ENCODE measurements at regions not wholly inside any gene's neighbourhood (a gene's known extent, or its start where the extent isn't known, plus 50 kb on each side); places are given as distances from the start of the nearest gene placed in this dataset.

- no peak overlapping the region for H3K4me3 ChIP-seq
- no peaks in the 10 kb centered on the region for H3K9me3 ChIP-seq
- ATAC-seq (no peak), DNase-seq (no peak)
- intact Hi-C loops (cut with DNase I), result no loop called here
- H3K4me1 ChIP-seq, result no peaks in the 10 kb centered on the region
- H3K27me3 ChIP-seq (ENCODE audit: insufficient read depth in 3 of 3, low read length in 2 of 3), result no peaks in the 10 kb centered on the region
- TF ChIP-seq, protein P1, sequence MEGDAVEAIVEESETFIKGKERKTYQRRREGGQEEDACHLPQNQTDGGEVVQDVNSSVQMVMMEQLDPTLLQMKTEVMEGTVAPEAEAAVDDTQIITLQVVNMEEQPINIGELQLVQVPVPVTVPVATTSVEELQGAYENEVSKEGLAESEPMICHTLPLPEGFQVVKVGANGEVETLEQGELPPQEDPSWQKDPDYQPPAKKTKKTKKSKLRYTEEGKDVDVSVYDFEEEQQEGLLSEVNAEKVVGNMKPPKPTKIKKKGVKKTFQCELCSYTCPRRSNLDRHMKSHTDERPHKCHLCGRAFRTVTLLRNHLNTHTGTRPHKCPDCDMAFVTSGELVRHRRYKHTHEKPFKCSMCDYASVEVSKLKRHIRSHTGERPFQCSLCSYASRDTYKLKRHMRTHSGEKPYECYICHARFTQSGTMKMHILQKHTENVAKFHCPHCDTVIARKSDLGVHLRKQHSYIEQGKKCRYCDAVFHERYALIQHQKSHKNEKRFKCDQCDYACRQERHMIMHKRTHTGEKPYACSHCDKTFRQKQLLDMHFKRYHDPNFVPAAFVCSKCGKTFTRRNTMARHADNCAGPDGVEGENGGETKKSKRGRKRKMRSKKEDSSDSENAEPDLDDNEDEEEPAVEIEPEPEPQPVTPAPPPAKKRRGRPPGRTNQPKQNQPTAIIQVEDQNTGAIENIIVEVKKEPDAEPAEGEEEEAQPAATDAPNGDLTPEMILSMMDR (IDR thresholded peaks at IDR 0.05), result no peak
- no peaks in the 10 kb centered on the region for H3K36me3 ChIP-seq (ENCODE audit: insufficient read depth in 1 of 2, low read depth in 1 of 2)
- WGBS, 3 donors, result 60 to 74% (median 73%) methylated on average over 4 of the region's 4 CpGs
- no peak overlapping the region for H3K27ac ChIP-seq
Measured at GRCh38 chr6:22755605-22756004, 186.2 kb downstream of the HDGFL1 start.

- H3K4me3 ChIP-seq, result no peak overlapping the region
- H3K36me3 ChIP-seq (ENCODE audit: insufficient read depth in 1 of 2, low read depth in 1 of 2), result no peaks in the 10 kb centered on the region
- no peaks in the 10 kb centered on the region for H3K9me3 ChIP-seq
- TF ChIP-seq, protein P1 (IDR thresholded peaks at IDR 0.05), result no peak
- no peak for ATAC-seq
- intact Hi-C loops (cut with DNase I), result no loop called here
- DNase-seq, result no peak
- H3K4me1 ChIP-seq, result no peaks in the 10 kb centered on the region
- no peak overlapping the region for H3K27ac ChIP-seq
- H3K27me3 ChIP-seq (ENCODE audit: insufficient read depth in 3 of 3, low read length in 2 of 3), result no peaks in the 10 kb centered on the region
- 79 to 85% (median 79%) methylated on average over 3 of the region's 3 CpGs for WGBS, 3 donors
Measured at GRCh38 chr6:22756365-22756764, 187.0 kb downstream of the HDGFL1 start.

GRCh38 chr6:22764496-22764895, 195.1 kb downstream of the HDGFL1 start:
- Histone ChIP-seq H3K4me1 (no peaks in the 10 kb centered on the region), H3K36me3 (ENCODE audit: insufficient read depth in 1 of 2, low read depth in 1 of 2) (no peaks in the 10 kb centered on the region), H3K27ac (no peak overlapping the region), H3K4me3 (no peak overlapping the region), H3K27me3 (ENCODE audit: insufficient read depth in 3 of 3, low read length in 2 of 3) (no peaks in the 10 kb centered on the region), H3K9me3 (no peaks in the 10 kb centered on the region)
- intact Hi-C loops (cut with DNase I), result no loop called here
- ATAC-seq (no peak), DNase-seq (no peak)
- TF ChIP-seq, protein P1 (IDR thresholded peaks at IDR 0.05), result no peak

DNA sequence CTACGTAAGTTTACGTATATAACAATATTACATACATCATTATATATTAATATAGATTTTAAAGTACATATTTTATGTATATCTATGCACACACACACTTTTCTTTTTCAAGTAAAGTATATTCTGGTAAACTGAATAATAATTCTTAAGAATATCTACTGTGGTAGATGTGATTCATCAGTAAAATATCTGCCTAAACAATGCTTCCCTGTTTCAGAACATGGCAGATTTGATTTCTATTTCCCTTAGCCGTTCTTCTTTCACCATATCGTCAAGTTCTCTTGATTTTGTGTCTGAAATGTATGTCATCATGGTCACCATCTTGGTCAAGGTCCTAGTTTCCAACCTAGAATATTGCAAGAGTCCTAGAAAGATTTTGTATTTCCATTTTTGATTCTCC, 195.6 kb downstream of the HDGFL1 start:
- Histone ChIP-seq H3K27me3 (ENCODE audit: insufficient read depth in 3 of 3, low read length in 2 of 3) (no peaks in the 10 kb centered on the region), H3K4me1 (no peaks in the 10 kb centered on the region), H3K27ac (no peak overlapping the region), H3K36me3 (ENCODE audit: insufficient read depth in 1 of 2, low read depth in 1 of 2) (no peaks in the 10 kb centered on the region), H3K9me3 (no peaks in the 10 kb centered on the region), H3K4me3 (no peak overlapping the region)
- 79 to 85% (median 82%) methylated on average over 4 of the region's 4 CpGs for WGBS, 3 donors
- intact Hi-C loops (cut with DNase I), result no loop called here
- TF ChIP-seq, protein P1 (IDR thresholded peaks at IDR 0.05), result no peak
- DNase-seq (no peak), ATAC-seq (no peak)

DNA sequence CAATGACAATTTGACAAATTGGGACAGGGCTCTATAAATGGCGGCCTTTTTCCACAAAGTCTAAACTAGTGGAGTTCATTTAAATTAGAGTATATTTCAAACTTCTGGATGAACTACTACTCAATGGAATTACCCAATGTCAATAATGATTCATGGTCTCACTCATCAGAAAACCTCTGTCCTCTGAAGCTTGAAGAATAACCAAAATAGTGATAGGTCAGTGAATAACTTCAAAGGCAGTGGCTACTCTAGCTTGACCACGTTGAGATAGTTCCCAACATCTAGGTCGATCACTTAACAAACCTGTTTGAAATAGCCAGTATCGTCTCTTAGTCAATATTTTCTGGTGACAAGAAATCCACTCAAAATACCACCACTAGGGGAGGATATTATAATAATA, 197.6 kb downstream of the HDGFL1 start:
- Histone ChIP-seq H3K27me3 (ENCODE audit: insufficient read depth in 3 of 3, low read length in 2 of 3) (no peaks in the 10 kb centered on the region), H3K9me3 (no peaks in the 10 kb centered on the region), H3K36me3 (ENCODE audit: insufficient read depth in 1 of 2, low read depth in 1 of 2) (no peaks in the 10 kb centered on the region), H3K4me3 (no peak overlapping the region), H3K27ac (no peak overlapping the region), H3K4me1 (no peaks in the 10 kb centered on the region)
- TF ChIP-seq, protein P1 (IDR thresholded peaks at IDR 0.05), result no peak
- ATAC-seq (no peak), DNase-seq (no peak)
- intact Hi-C loops (cut with DNase I), result no loop called here
- WGBS, 3 donors, result 93 to 96% (median 96%) methylated on average over 4 of the region's 4 CpGs
